ENCODE measurements at regions not wholly inside any gene's neighbourhood (a gene's known extent, or its start where the extent isn't known, plus 50 kb on each side); places are given as distances from the start of the nearest gene placed in this dataset.

GRCh38 chr9:129408535-129409215 lies 212.2 kb downstream of the C9orf50 start:
- DNase-seq, result no peak

DNA sequence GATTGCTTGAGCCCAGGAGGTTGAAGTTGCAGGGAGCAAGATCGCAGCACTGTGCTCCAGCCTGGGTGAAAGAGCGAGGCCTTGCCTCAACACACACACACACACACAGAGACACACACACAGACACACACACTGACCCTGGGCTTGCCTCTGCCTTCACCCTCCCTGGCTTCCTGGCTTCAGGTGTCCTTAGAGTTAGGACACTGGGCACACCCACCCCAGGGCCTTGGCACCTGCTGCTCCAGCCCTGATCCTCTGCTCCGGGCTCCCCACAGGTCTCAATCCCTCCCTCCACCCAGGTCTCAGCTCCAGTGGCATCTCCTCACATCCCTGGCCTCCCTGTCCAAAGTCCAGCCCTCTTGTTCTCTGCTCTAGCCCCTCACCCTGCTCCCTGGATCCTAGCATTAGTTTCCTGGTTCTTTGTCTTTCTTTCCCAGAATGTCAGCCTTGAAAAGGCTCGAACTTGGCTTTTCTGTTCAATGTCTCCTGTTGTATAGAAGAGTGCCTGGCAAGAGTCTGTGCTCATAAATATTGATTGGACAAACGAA lies 212.9 kb downstream of the C9orf50 start:
- DNase-seq, result no peak

DNA sequence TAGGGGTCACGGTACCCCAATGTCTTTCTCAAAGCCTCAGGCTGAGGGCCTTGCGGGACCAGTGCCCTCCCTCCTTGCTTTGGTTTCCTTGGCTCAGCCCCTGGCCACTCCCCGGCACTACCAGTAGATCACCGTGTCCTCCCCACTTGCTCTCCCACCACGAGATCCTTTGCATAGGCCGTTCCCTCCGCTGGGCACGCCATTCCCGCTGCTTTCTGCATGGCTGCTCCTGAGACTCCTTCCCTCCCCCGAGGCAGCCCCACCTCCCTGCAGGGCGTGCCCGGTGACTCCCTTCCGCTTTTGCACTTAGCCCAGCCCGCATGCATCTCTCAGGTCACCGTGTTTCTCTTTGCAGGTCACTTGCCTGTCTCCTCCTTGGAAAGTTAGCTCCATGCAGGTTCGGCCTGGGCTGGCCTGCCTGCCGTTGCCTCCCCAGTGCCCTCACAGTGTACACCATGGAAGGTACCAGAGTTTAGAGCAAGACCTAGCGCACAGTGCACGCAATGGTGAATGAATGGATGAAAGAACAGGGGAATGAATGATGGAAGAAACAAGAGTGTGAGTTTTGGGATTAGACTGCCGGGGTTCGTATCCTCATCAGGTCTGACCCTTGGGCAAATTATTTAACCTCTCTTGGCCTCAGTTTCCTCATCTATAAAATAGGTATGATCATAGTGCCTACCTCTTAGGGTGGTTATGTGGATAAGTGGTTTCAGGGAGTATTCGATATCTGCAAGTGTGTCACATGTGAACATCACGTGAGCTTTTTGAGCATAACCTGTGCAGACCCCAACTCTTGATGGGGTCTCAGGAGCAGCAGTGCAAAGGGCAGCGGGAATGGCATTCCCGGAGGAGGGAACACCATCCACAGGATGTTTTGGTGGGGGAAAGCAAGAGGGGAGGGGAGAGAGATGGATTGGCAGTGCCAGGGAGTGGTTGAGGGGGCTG lies 214.3 kb downstream of the C9orf50 start:
- DNase-seq, result no peak

DNA sequence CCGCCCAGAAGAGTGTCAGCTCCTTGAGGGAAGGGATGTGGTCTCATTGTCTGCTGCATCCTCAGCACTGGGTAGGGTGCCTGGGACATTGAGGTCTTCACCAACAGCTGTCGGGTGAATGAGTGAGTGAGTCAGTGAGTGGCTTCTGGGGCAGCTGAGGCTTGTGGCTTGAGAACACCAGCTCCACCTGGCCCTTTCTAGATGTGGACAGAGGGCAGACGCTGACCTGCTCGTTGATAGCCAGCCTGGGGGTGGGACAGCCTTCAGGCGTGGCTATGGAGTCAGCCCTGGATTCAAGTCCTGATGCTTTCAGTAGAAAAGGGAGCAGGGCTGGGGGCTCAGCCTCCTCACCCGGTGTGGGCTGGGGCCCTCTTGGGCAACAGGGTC lies 215.1 kb downstream of the C9orf50 start:
- DNase-seq, result no peak

GRCh38 chr9:129405089-129405826 lies 215.6 kb downstream of the C9orf50 start:
- no peak for DNase-seq

GRCh38 chr9:129404621-129405020 lies 216.3 kb downstream of the C9orf50 start:
- no peak for DNase-seq

DNA sequence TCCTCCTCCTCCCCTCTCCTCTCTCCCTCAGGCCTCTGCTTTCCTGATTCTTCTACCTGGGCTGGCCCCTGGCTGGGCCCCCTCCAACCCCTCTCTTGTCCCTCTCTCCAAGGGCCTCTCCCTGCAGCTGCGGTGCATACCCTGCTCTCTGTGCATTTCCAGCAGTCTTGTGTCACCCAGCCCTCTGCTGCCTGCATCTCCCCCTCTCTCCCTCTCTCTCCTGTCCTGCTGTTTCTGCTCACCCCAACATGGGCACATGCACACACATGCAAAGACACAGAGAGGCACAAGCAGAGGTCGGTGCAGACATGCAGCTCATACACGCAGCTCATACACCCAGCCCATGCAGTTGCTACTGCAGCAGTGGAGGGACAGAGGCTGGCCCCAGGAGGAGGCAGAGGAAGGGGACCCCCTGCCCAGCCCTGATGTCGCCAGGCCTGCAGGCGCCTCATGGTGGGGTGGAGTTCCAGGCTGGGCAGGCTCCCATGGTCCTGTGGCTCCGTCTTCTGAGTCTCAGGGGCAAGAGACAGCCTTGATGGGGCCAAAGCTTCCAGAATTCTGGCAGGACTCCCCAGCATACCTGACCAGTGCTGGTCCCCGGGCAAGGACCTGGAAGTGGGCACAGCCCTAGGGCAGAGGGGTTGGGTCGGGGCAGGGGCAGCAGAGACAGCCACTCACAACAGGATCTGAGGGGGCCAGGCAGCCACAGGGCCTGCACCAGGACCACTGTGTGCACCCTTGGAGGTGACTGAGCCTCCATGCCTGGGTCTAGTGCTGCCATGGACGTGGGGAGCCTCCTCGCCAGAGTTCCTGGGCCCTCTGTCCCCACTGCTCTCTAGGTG lies 216.9 kb downstream of the C9orf50 start:
- no peak for DNase-seq

DNA sequence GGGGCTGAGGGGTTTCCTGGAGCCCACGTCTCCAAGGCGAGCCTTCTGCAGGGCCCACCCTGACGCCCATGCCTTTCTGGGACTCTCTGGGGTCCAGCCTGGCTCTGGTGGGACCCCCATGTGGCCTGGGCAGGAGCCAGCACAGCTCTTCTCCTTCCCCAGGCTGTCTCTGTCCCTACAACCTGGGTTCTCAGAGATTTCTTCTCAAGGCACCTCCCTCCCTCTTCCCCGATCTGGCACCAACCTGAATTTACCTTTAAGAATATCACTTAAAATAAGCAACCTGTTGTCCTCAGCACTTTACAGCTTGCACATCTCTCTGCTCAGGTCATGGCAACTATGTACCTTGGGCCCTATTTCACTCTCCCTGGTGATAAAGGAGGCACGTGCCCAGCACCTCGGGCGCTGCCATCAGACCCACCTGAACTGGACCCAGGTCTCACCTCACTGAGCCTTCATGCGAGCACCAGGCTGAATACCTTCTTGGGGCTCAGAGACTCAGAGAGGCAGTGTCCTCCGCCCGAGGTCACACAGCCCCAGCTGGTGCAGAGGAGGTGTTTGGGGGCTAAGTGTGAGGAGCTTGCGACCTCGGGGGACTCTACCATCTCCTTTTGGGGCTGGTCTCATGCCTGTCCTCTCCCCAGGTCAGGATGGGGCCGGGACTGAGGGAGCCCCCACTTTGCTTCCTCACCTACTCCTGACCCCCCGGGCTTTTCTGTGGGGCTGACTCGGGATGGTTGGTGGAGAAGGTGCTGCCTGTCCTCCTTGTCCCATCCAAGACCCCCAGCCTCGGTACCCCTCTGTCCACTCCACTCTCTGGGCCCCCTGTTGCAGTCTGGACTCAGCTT lies 217.7 kb downstream of the C9orf50 start:
- DNase-seq, result no peak

DNA sequence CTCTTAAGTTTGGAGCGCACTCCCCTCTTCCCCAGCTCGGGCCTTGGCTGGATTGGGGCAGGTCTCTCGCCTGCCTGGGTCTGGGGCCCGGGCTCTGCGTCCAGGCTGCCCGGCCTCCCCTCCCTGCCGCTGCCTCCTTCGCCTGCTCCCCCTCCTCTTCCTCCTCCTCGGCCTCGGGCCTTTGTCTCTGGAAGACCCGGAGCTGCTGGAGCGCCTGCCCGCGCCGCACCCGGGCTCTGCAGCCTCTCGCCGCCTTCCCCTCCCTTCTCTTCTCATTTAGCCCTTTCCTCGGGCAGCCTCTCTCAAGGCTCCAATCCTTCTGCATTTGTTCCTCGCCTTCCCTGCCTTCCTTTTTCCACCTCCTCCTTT lies 218.5 kb downstream of the C9orf50 start:
- DNase-seq, result no peak

DNA sequence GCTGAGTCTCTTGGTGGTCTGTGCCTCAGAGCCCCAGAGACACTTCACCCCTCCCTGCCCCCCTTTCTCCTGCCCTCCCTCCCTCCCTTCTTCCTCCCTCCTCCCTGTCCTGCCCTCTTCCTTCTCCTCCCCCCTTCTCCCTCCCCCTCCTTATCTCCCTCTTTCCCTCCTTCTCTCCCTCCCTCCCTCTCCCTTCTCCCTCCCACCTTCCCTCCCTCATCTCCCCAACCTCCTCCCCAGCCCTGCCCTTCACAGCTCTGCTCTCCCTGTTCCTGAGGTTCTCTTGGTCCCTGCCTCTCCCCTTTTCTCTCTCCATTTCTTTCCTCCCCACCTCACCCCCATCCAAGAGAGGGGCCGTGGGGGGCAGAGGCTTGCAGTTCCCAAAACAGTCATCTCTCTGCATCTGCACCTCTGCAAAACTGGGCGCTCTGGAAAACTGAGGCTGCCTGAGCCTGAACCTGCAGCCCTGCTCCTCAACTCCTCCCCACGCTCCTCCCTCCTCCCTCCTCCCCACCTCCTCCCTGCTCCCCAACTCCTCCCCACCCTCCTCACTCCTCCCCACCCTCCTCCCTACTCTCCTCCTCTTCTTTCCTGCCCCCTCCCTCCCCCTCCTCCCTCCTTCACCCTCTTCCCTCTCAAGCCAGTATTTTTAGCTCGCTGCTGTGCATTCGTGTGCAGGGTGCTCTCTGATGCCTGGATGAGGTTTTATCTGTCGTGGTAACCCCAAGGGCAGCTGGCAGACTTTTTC lies 219.1 kb downstream of the C9orf50 start:
- no peak for DNase-seq

DNA sequence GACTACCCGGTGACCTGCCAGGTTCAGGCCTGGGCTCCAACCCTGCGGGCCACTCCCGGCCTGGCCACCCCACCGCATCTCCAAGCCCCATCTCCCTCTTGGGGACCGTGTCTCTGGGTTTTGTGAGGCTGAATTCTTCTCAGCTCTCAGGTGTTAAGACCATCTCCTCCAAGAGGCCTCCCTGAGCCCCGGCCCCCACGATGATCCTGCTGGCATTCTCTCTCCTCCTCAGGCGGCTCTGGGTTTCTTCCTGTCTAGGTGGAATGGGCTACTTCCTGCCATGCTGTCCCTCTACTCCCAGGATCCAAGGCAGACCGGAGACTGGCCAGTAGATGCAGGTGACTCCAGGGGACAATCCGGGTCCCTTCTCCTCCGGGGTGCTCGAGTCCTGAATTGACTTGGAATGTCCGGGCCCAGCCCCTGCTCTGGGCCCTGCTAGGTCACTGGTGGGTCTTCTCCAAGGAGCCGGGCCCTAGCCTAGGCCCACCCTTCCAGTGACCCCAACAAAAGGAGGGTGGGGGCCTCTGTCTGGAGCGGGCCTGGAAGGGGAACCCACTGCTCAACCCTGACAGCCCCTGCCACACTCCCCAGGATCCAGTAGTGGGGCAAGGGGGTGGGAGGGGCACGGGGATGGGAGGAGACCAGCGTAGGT lies 219.8 kb downstream of the C9orf50 start:
- DNase-seq, result no peak

- DNase-seq, result no peak
Measured at GRCh38 chr9:129400001-129400970, 220.6 kb downstream of the C9orf50 start.

GRCh38 chr9:129399634-129399990 lies 221.3 kb downstream of the C9orf50 start:
- DNase-seq, result no peak

DNA sequence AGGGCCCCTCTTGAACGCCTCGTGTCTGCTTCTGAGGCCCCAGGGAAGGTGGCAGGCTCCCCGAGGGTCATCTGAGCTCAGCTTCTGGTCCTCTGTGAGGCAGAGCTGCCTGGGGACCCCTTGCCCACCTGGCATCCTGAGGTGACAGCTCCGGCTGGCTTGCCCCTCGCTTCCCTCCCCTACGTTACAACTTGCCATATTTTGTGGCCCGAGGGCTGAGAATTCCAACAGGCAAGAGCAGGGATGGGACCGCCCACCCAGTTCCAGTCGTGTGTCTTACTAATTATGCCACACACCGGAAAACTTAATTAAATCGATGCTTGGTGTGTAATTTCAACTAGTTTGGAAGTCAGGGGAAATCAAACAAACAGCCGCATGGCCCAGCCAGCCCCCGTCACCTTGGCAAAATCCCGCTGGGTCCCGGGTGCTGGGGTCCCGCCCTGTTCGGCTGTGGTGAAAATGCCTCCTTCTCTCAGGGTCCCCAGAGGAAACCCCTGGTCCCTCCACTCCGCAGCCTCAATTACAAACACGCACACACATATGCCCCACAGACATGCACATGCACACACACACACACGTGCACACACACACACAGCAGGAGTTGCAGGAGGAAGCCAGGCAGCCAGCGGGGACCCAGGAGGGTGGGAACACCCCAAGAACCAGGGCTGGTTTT lies 221.0 kb upstream of the IER5L start:
- DNase-seq, result no peak

GRCh38 chr9:129398101-129398960 lies 220.3 kb upstream of the IER5L start:
- DNase-seq, result no peak

GRCh38 chr9:129397335-129397734 lies 219.3 kb upstream of the IER5L start:
- no peak for DNase-seq

DNA sequence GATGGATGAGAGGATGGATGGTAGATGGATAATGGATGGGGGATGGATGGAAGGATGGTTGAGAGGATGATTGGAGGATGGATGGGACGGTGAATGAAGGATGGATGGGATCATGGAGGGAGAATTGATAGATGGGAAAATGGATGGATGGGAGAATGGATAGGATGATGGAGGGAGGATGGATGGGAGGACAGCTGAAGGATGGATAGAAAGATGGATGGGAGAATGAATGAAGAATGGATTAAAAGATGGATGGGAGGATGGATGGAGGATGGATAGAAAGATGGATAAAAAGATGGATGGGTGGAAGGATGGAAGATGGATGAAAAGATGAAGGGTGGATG lies 218.3 kb upstream of the IER5L start:
- DNase-seq, result no peak

All from DMS153 (cell line).